ENCODE measurements at regions not wholly inside any gene's neighbourhood (a gene's known extent, or its start where the extent isn't known, plus 50 kb on each side); places are given as distances from the start of the nearest gene placed in this dataset.

- no peak overlapping the region for H3K4me2 ChIP-seq
- H3K4me1 ChIP-seq = no peaks in the 10 kb centered on the region
- TF ChIP-seq EZH2phosphoT487 (IDR thresholded peaks at IDR 0.05) (no peak), EZH2 (IDR thresholded peaks at IDR 0.05) (no peak), CTCF (IDR thresholded peaks at IDR 0.05) (no peak)
- H3K27ac Mint-ChIP-seq = no peak overlapping the region
- H3K4me1 Mint-ChIP-seq = peaks cover 6% of the 10 kb centered on the region
- no peak overlapping the region for H3K4me3 ChIP-seq
- H4K20me1 ChIP-seq (ENCODE audit: low read depth) = no peaks in the 10 kb centered on the region
- H3K9me3 Mint-ChIP-seq = no peaks in the 10 kb centered on the region
- no peak overlapping the region for H3K9ac ChIP-seq
- no peak overlapping the region for H3K27ac ChIP-seq
- H3K36me3 ChIP-seq = no peaks in the 10 kb centered on the region
- H3F3A ChIP-seq (ENCODE audit: low read depth) = no peaks in the 10 kb centered on the region
- no peaks in the 10 kb centered on the region for H3K79me2 ChIP-seq (ENCODE audit: low read depth)
- H3K27me3 ChIP-seq = no peaks in the 10 kb centered on the region
- H3K27me3 Mint-ChIP-seq (ENCODE audit: insufficient read depth, low read depth) = no peaks in the 10 kb centered on the region
- H3K9me3 ChIP-seq (ENCODE audit: low read depth) = no peaks in the 10 kb centered on the region
- no peaks in the 10 kb centered on the region for H3K36me3 Mint-ChIP-seq
- DNase-seq (ENCODE audit: low spot score) = no peak
- H3K4me3 Mint-ChIP-seq = no peak overlapping the region
- no peak overlapping the region for H2AFZ ChIP-seq (replicated peaks)
These were observed 488.4 kb upstream of the JAG1 start for GRCh38 chr20:11162026-11162775.

GRCh38 chr20:11165789-11166188, 492.0 kb upstream of the JAG1 start:
- Histone ChIP-seq H3K27ac (no peak overlapping the region), H3K79me2 (ENCODE audit: low read depth) (no peaks in the 10 kb centered on the region), H3K27me3 (no peaks in the 10 kb centered on the region), H4K20me1 (ENCODE audit: low read depth) (no peaks in the 10 kb centered on the region), H3K9ac (no peak overlapping the region), H3K4me1 (no peaks in the 10 kb centered on the region), H2AFZ (replicated peaks) (no peak overlapping the region), H3K9me3 (ENCODE audit: low read depth) (no peaks in the 10 kb centered on the region), H3F3A (ENCODE audit: low read depth) (no peaks in the 10 kb centered on the region), H3K4me3 (no peak overlapping the region), H3K36me3 (no peaks in the 10 kb centered on the region), H3K4me2 (no peak overlapping the region)
- Mint-ChIP-seq H3K36me3 (no peaks in the 10 kb centered on the region), H3K27me3 (ENCODE audit: insufficient read depth, low read depth) (no peaks in the 10 kb centered on the region), H3K4me3 (no peak overlapping the region), H3K27ac (no peak overlapping the region), H3K4me1 (peaks cover 6% of the 10 kb centered on the region), H3K9me3 (no peaks in the 10 kb centered on the region)
- DNase-seq (ENCODE audit: low spot score) = no peak
- TF ChIP-seq EZH2 (IDR thresholded peaks at IDR 0.05) = no peak
- TF ChIP-seq CTCF (IDR thresholded peaks at IDR 0.05) = no peak
- no peak for TF ChIP-seq EZH2phosphoT487 (IDR thresholded peaks at IDR 0.05)

- Mint-ChIP-seq H3K36me3 (no peaks in the 10 kb centered on the region), H3K27ac (no peak overlapping the region), H3K27me3 (ENCODE audit: insufficient read depth, low read depth) (no peaks in the 10 kb centered on the region), H3K4me1 (peaks cover 6% of the 10 kb centered on the region), H3K4me3 (no peak overlapping the region), H3K9me3 (no peaks in the 10 kb centered on the region)
- Histone ChIP-seq H3K79me2 (ENCODE audit: low read depth) (no peaks in the 10 kb centered on the region), H3K27ac (no peak overlapping the region), H3K4me2 (no peak overlapping the region), H3F3A (ENCODE audit: low read depth) (no peaks in the 10 kb centered on the region), H3K4me3 (no peak overlapping the region), H3K9me3 (ENCODE audit: low read depth) (no peaks in the 10 kb centered on the region), H2AFZ (replicated peaks) (no peak overlapping the region), H3K36me3 (no peaks in the 10 kb centered on the region), H3K27me3 (no peaks in the 10 kb centered on the region), H3K4me1 (no peaks in the 10 kb centered on the region), H3K9ac (no peak overlapping the region), H4K20me1 (ENCODE audit: low read depth) (no peaks in the 10 kb centered on the region)
- TF ChIP-seq CTCF (IDR thresholded peaks at IDR 0.05) = no peak
- DNase-seq (ENCODE audit: low spot score) = no peak
These were observed 492.9 kb upstream of the JAG1 start for GRCh38 chr20:11166712-11167111.
